ENCODE measurements at regions not wholly inside any gene's neighbourhood (a gene's known extent, or its start where the extent isn't known, plus 50 kb on each side); places are given as distances from the start of the nearest gene placed in this dataset.

GRCh38 chr4:38368613-38369012 is 295.4 kb upstream of the KLF3 start:
- Histone ChIP-seq H2BK20ac (ENCODE audit: low read length) (no peak overlapping the region), H3K23me2 (ENCODE audit: low read depth, low read length) (no peaks in the 10 kb centered on the region), H3K4ac (replicated peaks; ENCODE audit: insufficient read length, low read depth, low read length) (no peak overlapping the region), H3K4me2 (ENCODE audit: insufficient read depth in 1 of 2, low read depth in 2 of 2, low read length in 2 of 2) (no peak overlapping the region), H3K79me1 (ENCODE audit: low read depth, low read length) (no peaks in the 10 kb centered on the region), H2AK5ac (ENCODE audit: low read depth, low read length) (no peak overlapping the region), H4K91ac (replicated peaks; ENCODE audit: insufficient read length, low read length) (no peak overlapping the region), H2BK12ac (ENCODE audit: low read depth, low read length) (no peak overlapping the region), H3K79me2 (ENCODE audit: control insufficient read depth in 1 of 2, insufficient read depth in 2 of 2, low read length in 2 of 2) (no peaks in the 10 kb centered on the region), H3K27ac (ENCODE audit: low read depth, low read length) (no peak overlapping the region), H3K36me3 (ENCODE audit: control insufficient read depth in 2 of 4, insufficient read depth in 4 of 4, low read length in 3 of 4) (no peaks in the 10 kb centered on the region), H3K4me3 (ENCODE audit: extremely low read depth in 1 of 4, insufficient read depth in 2 of 4, low read depth in 3 of 4, low read length in 4 of 4) (no peak overlapping the region), H3K4me1 (replicated peaks in 1 of 4; ENCODE audit: control insufficient read depth in 3 of 4, insufficient read depth in 4 of 4, low read length in 3 of 4) (no peaks in the 10 kb centered on the region), H3K9me3 (ENCODE audit: insufficient read depth in 2 of 2, low read depth in 1 of 2, low read length in 1 of 2) (no peaks in the 10 kb centered on the region; a peak in 1 of 4 replicates), H3K56ac (replicated peaks; ENCODE audit: insufficient read length, low read depth, low read length) (no peak overlapping the region), H2BK5ac (ENCODE audit: low read depth, low read length) (no peak overlapping the region), H4K5ac (ENCODE audit: insufficient read length, low read depth, low read length) (no peak overlapping the region), H2AFZ (ENCODE audit: low read length) (no peak overlapping the region), H2BK15ac (ENCODE audit: low read length) (no peak overlapping the region), H3K9ac (replicated peaks in 1 of 4; ENCODE audit: extremely low read depth in 1 of 4, low read depth in 3 of 4, low read length in 3 of 4) (no peak overlapping the region), H4K8ac (ENCODE audit: extremely low read depth, insufficient read depth, low read length) (no peak overlapping the region), H3K27me3 (replicated peaks in 1 of 4; ENCODE audit: control insufficient read depth in 3 of 4, extremely low read depth in 1 of 4, insufficient read depth in 3 of 4, low read length in 3 of 4) (no peaks in the 10 kb centered on the region), H4K20me1 (replicated peaks in 1 of 2; ENCODE audit: control insufficient read depth in 1 of 2, insufficient read depth in 2 of 2, low read length in 2 of 2) (no peaks in the 10 kb centered on the region), H3K23ac (ENCODE audit: insufficient read length) (no peak overlapping the region), H2BK120ac (replicated peaks; ENCODE audit: low read depth, low read length) (no peak overlapping the region), H3K18ac (ENCODE audit: extremely low read depth, low read length) (no peak overlapping the region), H3K14ac (ENCODE audit: insufficient read length) (no peak overlapping the region)
- FAIRE-seq (no peak), DNase-seq (ENCODE audit: low read depth in 1 of 2, low spot score in 2 of 2) (no peak)
- WGBS, 2 experiments (ENCODE audit: extremely low coverage in 1 of 2, insufficient coverage in 1 of 2, insufficient read length in 1 of 2, insufficient replicate concordance in 2 of 2, low coverage in 1 of 2, low lambda C conversion rate in 2 of 2, missing lambda C conversion rate in 1 of 2), result 88% methylated on average over 2 of the region's 2 CpGs; no CpG with 5 or more reads in 1 of the 2 experiments
- ChIA-PET POLR2A (ENCODE audit: partially characterized antibody) (no interaction called here), CTCF (ENCODE audit: partially characterized antibody) (no interaction called here)
- TF ChIP-seq JUN (IDR thresholded peaks at IDR 0.05; ENCODE audit: low read depth, low read length), result no peak
- no peak for TF ChIP-seq ATF2 (IDR thresholded peaks at IDR 0.05; ENCODE audit: low read length)
- no peak for TF ChIP-seq BCL11A (IDR thresholded peaks at IDR 0.05; ENCODE audit: low read depth in 2 of 2, low read length in 2 of 2)
